ENCODE measurements at regions not wholly inside any gene's neighbourhood (a gene's known extent, or its start where the extent isn't known, plus 50 kb on each side); places are given as distances from the start of the nearest gene placed in this dataset.

DNA sequence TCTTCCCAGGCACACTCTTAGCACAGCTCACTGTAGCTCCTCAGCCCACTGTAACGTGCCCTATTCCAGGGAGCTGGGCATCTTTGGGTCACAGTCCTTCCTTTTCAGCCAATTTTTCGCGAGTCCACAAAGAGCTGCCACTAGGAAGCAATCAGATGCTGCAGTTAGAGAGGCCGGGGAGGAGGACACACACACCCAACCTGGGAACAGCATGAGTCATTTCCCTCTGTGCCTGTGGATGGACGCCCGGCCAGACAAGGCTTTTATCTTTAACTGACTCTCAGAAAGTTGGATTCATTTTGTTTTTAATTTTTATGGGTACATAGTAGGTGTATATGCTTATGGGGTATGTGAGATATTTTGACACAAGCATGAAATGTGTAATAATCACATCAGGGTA lies 918.6 kb downstream of the UQCRFS1 start:
- Mint-ChIP-seq H3K4me1 (no peaks in the 10 kb centered on the region), H3K9me3 (peaks cover 16% of the 10 kb centered on the region), H3K36me3 (no peaks in the 10 kb centered on the region), H3K27me3 (no peaks in the 10 kb centered on the region), H3K27ac (no peak overlapping the region), H3K4me3 (no peak overlapping the region)
- no peak for DNase-seq
- CTCF ChIA-PET, result no interaction called here

DNA sequence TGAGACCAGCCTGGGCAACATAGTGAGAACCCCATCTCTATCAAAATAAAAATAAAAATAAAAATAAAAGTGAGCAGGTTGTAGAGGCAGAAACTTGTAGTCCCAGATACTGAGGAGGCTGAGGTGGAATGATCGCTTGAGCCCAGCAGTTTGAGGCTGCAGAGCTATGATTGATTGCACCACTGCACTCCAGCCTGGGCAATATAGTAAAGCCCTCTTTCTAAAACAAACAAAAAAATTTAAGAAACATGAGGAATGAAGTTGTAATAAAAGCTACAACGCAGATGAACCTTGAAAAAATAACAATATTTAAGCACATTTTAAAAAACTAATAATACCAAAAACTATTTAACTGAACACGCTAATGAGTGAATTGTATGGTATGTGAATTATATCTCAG lies 919.3 kb downstream of the UQCRFS1 start:
- H3K4me3 Mint-ChIP-seq, result no peak overlapping the region
- no peak overlapping the region for H3K27ac Mint-ChIP-seq
- DNase-seq, result no peak
- no peaks in the 10 kb centered on the region for H3K36me3 Mint-ChIP-seq
- CTCF ChIA-PET, result no interaction called here
- no peaks in the 10 kb centered on the region for H3K27me3 Mint-ChIP-seq
- peaks cover 13% of the 10 kb centered on the region for H3K9me3 Mint-ChIP-seq
- H3K4me1 Mint-ChIP-seq, result no peaks in the 10 kb centered on the region

DNA sequence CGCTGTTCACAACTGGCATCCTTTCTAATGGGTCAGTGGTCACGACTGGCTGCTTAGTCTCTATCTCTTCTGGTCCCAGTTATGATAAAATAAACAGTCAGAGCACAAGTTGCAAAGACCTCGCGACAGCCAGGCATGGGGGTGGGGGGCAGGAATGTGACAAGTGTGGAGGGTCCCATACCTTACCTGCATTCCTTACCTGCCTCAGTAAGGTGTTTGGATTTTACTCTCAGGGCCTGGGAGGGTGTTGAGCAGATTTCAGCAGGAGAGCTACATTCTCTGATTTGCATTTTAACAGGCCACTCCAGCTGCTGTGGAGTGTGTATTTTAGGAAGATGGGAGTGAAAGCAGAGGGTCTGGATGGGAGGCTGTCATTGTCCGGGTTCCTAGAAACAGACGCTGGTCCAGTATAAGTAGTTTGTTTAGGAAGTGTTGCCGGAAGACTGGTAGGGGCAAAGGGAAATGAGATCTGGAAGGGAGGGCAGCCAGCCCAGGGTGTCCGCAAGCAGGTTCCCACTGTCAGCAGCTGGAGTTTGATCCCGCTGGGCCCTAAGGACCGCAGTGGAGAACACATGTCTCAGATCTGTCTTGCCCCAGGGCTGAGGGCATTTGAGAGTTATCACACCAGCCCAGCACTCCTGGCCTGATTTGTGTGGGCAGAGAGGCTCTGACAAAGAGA lies 920.0 kb downstream of the UQCRFS1 start:
- H3K9me3 Mint-ChIP-seq, result peaks cover 13% of the 10 kb centered on the region
- H3K4me3 Mint-ChIP-seq, result no peak overlapping the region
- no peaks in the 10 kb centered on the region for H3K36me3 Mint-ChIP-seq
- no peaks in the 10 kb centered on the region for H3K4me1 Mint-ChIP-seq
- CTCF ChIA-PET, result no interaction called here
- no peak for DNase-seq
- no peaks in the 10 kb centered on the region for H3K27me3 Mint-ChIP-seq
- no peak overlapping the region for H3K27ac Mint-ChIP-seq

DNA sequence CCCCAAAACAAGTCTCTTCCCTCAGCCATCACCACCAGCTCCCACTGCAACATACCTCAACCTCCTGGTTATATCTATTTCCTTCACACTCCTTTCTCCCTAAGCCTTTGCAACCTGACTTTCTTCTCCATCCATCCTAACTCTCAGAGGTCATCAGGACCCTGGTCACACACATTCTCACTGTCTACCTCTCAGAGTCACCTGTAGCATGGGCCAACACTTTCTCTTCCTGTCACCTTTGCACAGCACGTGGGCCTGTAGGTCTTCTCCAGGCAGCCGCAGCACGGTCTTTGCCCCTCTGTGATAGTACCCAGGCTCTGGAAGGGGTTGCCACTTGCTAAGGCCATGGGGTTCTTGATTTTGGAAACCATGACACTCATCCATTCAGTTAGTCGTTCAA lies 921.1 kb downstream of the UQCRFS1 start:
- no peaks in the 10 kb centered on the region for H3K27me3 Mint-ChIP-seq
- H3K4me1 Mint-ChIP-seq, result no peaks in the 10 kb centered on the region
- H3K4me3 Mint-ChIP-seq, result no peak overlapping the region
- peaks cover 20% of the 10 kb centered on the region for H3K9me3 Mint-ChIP-seq
- CTCF ChIA-PET, result no interaction called here
- H3K27ac Mint-ChIP-seq, result no peak overlapping the region
- no peak for DNase-seq
- no peaks in the 10 kb centered on the region for H3K36me3 Mint-ChIP-seq

DNA sequence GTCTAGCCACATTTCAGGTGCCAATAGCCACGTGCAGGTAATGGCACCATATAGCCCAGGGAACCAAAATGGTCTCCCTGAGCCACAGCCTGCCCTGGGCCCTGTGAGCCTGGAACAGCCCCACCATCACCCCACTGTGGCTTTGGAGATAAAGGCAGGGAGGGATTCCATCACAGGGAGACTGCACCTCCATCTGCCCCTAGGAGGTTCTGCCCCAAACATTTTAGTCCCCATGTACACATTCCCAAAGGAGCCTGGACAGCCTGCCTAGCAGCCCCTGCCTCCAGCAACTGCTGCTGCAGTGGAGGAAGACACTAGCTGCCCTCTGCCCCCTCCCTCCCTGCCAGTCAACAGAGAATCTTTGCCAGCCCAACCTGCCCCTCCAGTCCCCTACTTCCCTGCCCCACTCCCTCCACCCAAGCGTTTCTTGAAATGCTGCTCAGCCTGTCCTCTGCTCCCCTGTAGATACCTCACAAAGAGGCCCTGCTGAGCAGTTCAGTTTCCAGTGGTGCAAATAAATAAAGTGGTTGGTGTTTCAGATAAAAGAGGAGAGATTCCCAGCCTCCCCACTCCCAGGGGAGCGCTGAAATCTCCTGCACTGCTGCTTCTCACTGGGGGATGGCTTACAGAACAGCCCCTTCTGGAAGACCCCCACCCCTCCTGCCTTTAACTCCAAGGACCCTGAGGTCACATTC lies 921.8 kb downstream of the UQCRFS1 start:
- Mint-ChIP-seq H3K4me3 (no peak overlapping the region), H3K36me3 (no peaks in the 10 kb centered on the region), H3K27me3 (no peaks in the 10 kb centered on the region), H3K9me3 (peaks cover 20% of the 10 kb centered on the region), H3K4me1 (no peaks in the 10 kb centered on the region), H3K27ac (no peak overlapping the region)
- DNase-seq, result no peak
- CTCF ChIA-PET, result no interaction called here

DNA sequence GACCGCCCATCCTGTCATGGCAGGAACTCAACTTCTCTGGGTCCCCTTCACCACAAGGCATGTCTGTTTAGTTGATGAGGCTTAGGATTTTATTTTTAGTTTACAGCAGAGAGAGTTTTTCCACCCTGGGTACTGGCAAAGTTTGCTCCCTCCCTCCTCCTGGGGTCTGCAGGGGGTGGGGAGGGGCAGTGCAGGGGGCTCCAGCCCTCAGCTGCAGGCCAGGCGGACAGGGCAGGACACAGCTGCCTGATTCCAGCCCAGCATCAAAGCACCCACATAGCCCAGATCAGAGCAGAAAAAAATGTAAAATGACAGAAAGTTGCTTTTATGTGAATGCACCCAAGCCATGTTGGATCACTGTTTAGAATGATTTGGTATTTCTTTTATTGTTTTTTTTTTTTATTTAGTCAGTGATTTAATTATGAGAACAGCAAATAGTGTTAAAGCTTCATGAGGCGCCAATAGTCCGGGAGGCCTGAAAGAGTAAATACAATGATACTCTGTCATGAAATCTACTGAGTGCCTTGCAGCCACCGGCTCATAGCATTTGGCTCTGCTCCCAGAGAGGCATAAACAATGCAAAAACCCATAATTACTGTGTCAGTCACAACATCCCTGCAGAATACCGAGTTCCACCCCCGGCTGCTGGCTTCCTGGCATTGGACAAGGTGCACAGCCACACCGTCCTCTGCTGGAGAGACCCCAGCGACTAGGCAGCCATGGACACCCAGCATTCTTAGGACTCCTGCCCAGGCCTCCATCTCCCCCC lies 923.5 kb downstream of the UQCRFS1 start:
- Mint-ChIP-seq H3K27me3 (no peaks in the 10 kb centered on the region), H3K9me3 (peaks cover 23% of the 10 kb centered on the region), H3K27ac (no peak overlapping the region), H3K4me1 (no peaks in the 10 kb centered on the region), H3K4me3 (no peak overlapping the region), H3K36me3 (no peaks in the 10 kb centered on the region)
- CTCF ChIA-PET, result no interaction called here
- DNase-seq, result no peak

DNA sequence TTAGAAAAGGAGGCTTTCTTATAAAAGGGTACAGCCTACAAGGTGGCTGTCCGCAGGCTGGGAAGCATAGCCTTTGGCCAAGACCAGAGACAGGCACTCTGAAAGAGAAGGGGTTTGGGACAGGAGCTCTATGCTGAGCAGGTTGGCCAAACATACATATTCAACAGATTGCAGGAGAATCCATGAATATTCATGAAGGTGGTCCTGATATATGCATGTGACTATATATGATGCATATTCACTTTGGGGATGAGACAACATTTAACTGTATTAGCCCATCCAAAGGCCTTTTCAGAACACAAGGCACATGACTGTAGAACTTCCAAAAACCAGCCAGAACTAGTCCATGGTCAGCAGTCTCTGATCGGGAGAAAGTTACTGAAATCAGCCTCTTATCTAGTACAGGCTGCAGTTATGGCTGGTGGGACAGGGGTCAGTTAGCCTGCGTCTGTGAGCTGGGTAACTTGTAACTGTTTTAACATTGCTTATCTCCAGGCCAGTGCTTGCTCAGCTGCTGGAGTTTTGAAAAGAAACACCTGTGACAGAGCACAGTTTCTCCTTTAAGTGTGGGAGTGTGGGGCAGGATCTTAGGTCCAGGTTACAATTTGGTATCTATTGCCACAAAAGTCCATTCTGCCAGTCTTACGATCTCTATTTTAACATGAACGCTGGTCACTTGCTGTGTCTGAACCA lies 924.2 kb downstream of the UQCRFS1 start:
- Mint-ChIP-seq H3K4me3 (no peak overlapping the region), H3K4me1 (no peaks in the 10 kb centered on the region), H3K36me3 (no peaks in the 10 kb centered on the region), H3K27ac (no peak overlapping the region), H3K27me3 (no peaks in the 10 kb centered on the region), H3K9me3 (peaks cover 23% of the 10 kb centered on the region)
- no peak for DNase-seq
- CTCF ChIA-PET, result no interaction called here

DNA sequence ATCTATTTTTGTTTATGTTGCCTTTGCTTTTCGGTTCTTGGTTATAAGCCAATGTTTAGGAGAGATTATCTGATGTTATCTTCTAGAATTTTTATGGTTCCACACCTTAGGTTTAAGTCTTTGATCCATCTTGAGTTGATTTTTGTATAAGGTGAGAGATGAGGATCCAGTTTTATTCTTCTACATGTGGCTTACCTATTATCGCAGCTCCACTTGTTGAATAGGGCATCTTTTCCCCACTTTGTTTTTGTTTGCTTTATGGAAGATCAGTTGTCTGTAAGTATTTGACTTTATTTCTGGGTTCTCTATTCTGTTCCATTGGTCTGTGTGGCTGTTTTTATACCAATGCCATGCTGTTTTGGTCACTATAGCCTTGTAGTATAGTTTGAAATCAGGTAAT lies 927.0 kb downstream of the UQCRFS1 start:
- Mint-ChIP-seq H3K27me3 (no peaks in the 10 kb centered on the region), H3K27ac (no peak overlapping the region), H3K9me3 (peaks cover 22% of the 10 kb centered on the region), H3K36me3 (no peaks in the 10 kb centered on the region), H3K4me1 (no peaks in the 10 kb centered on the region), H3K4me3 (no peak overlapping the region)
- CTCF ChIA-PET, result no interaction called here
- DNase-seq, result no peak

DNA sequence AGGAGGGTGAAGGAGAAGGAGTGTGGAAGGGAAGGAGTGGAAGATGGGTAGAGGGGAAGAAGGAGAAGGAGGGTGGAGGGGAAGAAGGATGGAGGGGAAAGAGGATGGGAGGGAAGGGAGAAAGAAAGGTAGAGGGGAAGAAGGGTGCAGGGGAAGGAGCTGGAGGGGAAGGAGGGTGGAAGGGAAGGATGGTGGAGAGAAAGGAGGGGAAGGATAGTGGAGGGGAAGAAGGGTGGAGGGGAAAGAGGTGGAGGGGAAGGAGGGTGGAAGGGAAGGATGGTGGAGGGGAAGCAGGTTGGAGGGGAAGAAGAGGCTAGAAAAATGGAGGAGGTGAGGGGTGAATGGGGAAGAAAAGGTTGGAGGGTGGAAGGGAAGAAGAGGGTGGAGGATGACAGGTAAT lies 927.9 kb downstream of the UQCRFS1 start:
- Mint-ChIP-seq H3K27ac (no peak overlapping the region), H3K9me3 (peaks cover 22% of the 10 kb centered on the region), H3K4me1 (no peaks in the 10 kb centered on the region), H3K27me3 (no peaks in the 10 kb centered on the region), H3K4me3 (no peak overlapping the region), H3K36me3 (no peaks in the 10 kb centered on the region)
- no peak for DNase-seq
- CTCF ChIA-PET, result no interaction called here

DNA sequence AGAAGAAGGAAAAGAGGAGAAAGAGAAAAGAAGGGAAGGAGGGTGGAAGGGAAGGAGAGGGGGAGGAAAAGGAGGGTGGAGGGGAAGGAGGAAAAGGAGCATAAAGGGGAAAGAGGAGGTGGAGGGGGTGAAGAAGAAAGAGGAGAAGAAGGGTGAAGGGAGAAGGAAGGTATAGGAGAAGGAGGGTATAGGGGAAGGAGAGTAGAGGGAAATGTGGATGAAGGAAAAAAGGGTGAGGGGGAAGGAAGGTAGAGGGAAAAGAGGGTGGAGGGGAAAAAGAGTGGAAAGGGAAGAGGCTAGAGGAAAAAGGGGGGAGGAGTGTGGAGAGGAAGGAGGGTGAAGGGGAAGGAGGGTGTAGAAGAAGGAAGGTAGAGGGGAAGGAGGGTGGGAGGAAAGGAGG lies 928.6 kb downstream of the UQCRFS1 start:
- peaks cover 22% of the 10 kb centered on the region for H3K9me3 Mint-ChIP-seq
- no peaks in the 10 kb centered on the region for H3K36me3 Mint-ChIP-seq
- DNase-seq, result no peak
- H3K4me1 Mint-ChIP-seq, result no peaks in the 10 kb centered on the region
- H3K27me3 Mint-ChIP-seq, result no peaks in the 10 kb centered on the region
- H3K27ac Mint-ChIP-seq, result no peak overlapping the region
- H3K4me3 Mint-ChIP-seq, result no peak overlapping the region
- CTCF ChIA-PET, result no interaction called here

DNA sequence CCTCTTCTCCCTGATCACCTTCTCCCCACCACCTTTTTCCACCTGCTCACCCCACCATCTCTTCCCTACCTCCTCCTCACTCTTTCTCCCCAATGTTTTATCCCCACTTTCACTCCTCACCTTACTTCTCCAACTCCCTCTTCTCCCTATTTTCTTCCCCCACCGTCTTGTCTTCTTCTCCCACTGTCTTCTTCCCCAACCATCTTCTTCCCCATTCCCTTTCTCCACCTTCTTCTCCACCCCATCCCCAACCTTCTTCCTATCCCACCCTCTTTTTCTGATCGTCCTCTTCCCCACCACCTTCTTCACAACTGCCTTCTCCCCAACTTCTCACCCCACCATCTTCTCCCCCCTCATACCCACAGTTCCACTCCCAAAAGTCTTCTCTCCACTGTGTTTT lies 929.4 kb downstream of the UQCRFS1 start:
- H3K9me3 Mint-ChIP-seq, result peaks cover 25% of the 10 kb centered on the region
- H3K36me3 Mint-ChIP-seq, result no peaks in the 10 kb centered on the region
- H3K4me3 Mint-ChIP-seq, result no peak overlapping the region
- H3K27me3 Mint-ChIP-seq, result no peaks in the 10 kb centered on the region
- no peak for DNase-seq
- CTCF ChIA-PET, result no interaction called here
- H3K4me1 Mint-ChIP-seq, result no peaks in the 10 kb centered on the region
- no peak overlapping the region for H3K27ac Mint-ChIP-seq

DNA sequence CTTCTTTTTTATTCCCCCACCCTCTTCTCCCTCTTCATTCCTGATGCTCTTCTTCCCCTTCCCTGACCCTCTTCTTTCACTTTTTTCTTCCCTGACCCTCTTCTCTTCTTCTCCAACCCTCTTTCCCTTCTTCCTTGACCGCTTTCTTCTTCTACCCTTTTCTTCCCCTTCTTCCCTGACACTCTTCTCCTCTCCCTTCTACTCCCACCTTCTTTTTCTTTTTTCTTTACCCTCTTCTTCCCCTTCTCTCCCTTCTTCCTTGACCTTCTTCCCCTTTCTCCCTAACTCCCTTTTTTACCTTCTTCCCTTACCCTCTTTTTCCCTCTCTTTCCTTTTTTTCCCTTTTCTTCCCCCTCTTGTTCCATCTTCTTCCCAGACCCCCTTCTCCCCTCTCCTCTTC lies 931.3 kb downstream of the UQCRFS1 start:
- Mint-ChIP-seq H3K36me3 (no peaks in the 10 kb centered on the region), H3K4me3 (no peak overlapping the region), H3K27me3 (no peaks in the 10 kb centered on the region), H3K9me3 (peaks cover 18% of the 10 kb centered on the region), H3K4me1 (no peaks in the 10 kb centered on the region), H3K27ac (no peak overlapping the region)
- no peak for DNase-seq
- CTCF ChIA-PET, result no interaction called here

DNA sequence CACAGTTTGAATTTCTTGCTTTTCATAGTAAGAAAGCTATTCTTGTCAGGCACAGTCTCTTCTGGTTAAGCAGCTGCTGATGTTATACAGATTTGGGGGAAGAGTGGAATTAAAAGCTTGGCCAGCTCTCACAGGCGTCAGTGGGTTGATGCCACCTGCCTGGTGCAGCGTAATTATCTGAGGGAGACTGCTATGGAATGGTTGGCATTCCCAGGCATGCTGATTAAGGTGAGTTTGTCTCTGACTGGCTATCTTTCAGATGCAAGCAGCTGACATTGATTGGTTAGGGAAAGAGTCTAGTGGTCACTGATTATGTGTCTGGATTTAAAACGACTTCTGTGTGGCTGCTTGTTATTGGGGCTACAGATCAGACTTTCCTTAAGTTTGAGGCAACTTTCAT lies 948.4 kb downstream of the UQCRFS1 start:
- Mint-ChIP-seq H3K27ac (no peak overlapping the region), H3K27me3 (no peaks in the 10 kb centered on the region), H3K4me3 (no peak overlapping the region), H3K36me3 (no peaks in the 10 kb centered on the region), H3K4me1 (no peaks in the 10 kb centered on the region), H3K9me3 (peaks cover 17% of the 10 kb centered on the region)
- DNase-seq, result no peak
- CTCF ChIA-PET, result no interaction called here

DNA sequence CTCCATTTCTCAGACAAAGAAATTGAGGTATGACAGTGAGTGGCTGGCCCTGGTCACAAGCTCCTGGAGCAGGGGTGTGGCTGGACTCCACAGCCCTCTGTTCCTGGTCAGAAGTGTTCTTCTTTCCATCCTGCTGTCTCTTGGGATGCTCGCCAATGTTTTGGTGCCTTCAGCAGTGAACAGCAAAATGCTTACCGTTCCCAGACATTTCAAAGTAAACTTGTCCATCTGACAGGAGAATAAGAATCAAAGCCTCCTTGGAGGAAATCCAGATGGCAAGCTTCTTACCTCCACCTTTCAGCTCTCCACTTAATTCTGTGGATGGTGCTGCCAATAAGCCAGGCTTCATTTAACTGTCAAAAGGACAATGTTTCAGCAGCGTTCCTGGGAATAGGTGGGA lies 954.1 kb downstream of the UQCRFS1 start:
- H3K36me3 Mint-ChIP-seq, result no peaks in the 10 kb centered on the region
- H3K27ac Mint-ChIP-seq, result no peak overlapping the region

More for the DNA sequence above, 954.1 kb downstream of the UQCRFS1 start:
- H3K4me3 Mint-ChIP-seq, result no peak overlapping the region
- H3K4me1 Mint-ChIP-seq, result no peaks in the 10 kb centered on the region
- DNase-seq, result no peak
- CTCF ChIA-PET, result no interaction called here
- peaks cover 34% of the 10 kb centered on the region for H3K9me3 Mint-ChIP-seq
- H3K27me3 Mint-ChIP-seq, result no peaks in the 10 kb centered on the region
